ENCODE measurements at regions not wholly inside any gene's neighbourhood (a gene's known extent, or its start where the extent isn't known, plus 50 kb on each side); places are given as distances from the start of the nearest gene placed in this dataset.
"Not testable (repeated sequence)": the region's sequence is repeated elsewhere in the genome, so short reads cannot be mapped to it uniquely, and the experiment has no call there.

- H3K79me2 ChIP-seq (ENCODE audit: control insufficient read depth, insufficient read depth, low read length) = no peaks in the 10 kb centered on the region
- WGBS (ENCODE audit: extremely low coverage, insufficient coverage, low lambda C conversion rate) = no CpG with 5 or more reads among the region's 2 CpGs
- H3K4ac ChIP-seq (ENCODE audit: low read depth, low read length) = no peak overlapping the region
- no peak overlapping the region for H4K8ac ChIP-seq (ENCODE audit: low read depth, low read length)
- H3K36me3 ChIP-seq (ENCODE audit: control insufficient read depth, insufficient read depth, low read length) = no peaks in the 10 kb centered on the region
- no peak for DNase-seq
- H2BK15ac ChIP-seq (replicated peaks; ENCODE audit: low read depth) = no peak overlapping the region
- no peak overlapping the region for H2BK5ac ChIP-seq (ENCODE audit: low read length)
- no peak overlapping the region for H3K4me2 ChIP-seq (ENCODE audit: low read length)
- H3K79me1 ChIP-seq (ENCODE audit: low read length) = no peaks in the 10 kb centered on the region
- no peak overlapping the region for H3K27ac ChIP-seq (ENCODE audit: low read depth, low read length)
- H3K27me3 ChIP-seq (ENCODE audit: insufficient read depth, low read length, poor library complexity) = no peaks in the 10 kb centered on the region
- no peak overlapping the region for H3K23ac ChIP-seq (ENCODE audit: low read length)
- no peak overlapping the region for H3K18ac ChIP-seq (ENCODE audit: low read length)
- no peaks in the 10 kb centered on the region for H3K4me1 ChIP-seq (ENCODE audit: control insufficient read depth, low read depth, low read length)
- no peak overlapping the region for H2AK5ac ChIP-seq (ENCODE audit: low read length)
- H4K5ac ChIP-seq (ENCODE audit: low read length) = no peak overlapping the region
- H3K4me3 ChIP-seq (ENCODE audit: low read length) = no peak overlapping the region
- H3K56ac ChIP-seq (ENCODE audit: low read length) = no peak overlapping the region
- H3K9ac ChIP-seq (ENCODE audit: low read length) = no peak overlapping the region
- no peak overlapping the region for H2BK120ac ChIP-seq (ENCODE audit: low read depth, low read length)
Observed at GRCh38 chr6:137283080-137283479, 63.9 kb upstream of the IFNGR1 start.

- no peak overlapping the region for H2BK120ac ChIP-seq (ENCODE audit: low read depth, low read length)
- no peak overlapping the region for H4K8ac ChIP-seq (ENCODE audit: low read depth, low read length)
- H3K36me3 ChIP-seq (ENCODE audit: control insufficient read depth, insufficient read depth, low read length) = no peaks in the 10 kb centered on the region
- no peaks in the 10 kb centered on the region for H3K4me1 ChIP-seq (ENCODE audit: control insufficient read depth, low read depth, low read length)
- no peaks in the 10 kb centered on the region for H3K79me1 ChIP-seq (ENCODE audit: low read length)
- H3K4me2 ChIP-seq (ENCODE audit: low read length) = no peak overlapping the region
- no CpG with 5 or more reads among the region's 8 CpGs for WGBS (ENCODE audit: extremely low coverage, insufficient coverage, low lambda C conversion rate)
- H3K56ac ChIP-seq (ENCODE audit: low read length) = no peak overlapping the region
- H3K27ac ChIP-seq (ENCODE audit: low read depth, low read length) = no peak overlapping the region
- H3K9ac ChIP-seq (ENCODE audit: low read length) = no peak overlapping the region
- no peaks in the 10 kb centered on the region for H3K27me3 ChIP-seq (ENCODE audit: insufficient read depth, low read length, poor library complexity)
- H3K4me3 ChIP-seq (ENCODE audit: low read length) = no peak overlapping the region
- H3K4ac ChIP-seq (ENCODE audit: low read depth, low read length) = no peak overlapping the region
- no peak overlapping the region for H4K5ac ChIP-seq (ENCODE audit: low read length)
- no peak for DNase-seq
- no peak overlapping the region for H3K23ac ChIP-seq (ENCODE audit: low read length)
- H2BK15ac ChIP-seq (replicated peaks; ENCODE audit: low read depth) = no peak overlapping the region
- no peaks in the 10 kb centered on the region for H3K79me2 ChIP-seq (ENCODE audit: control insufficient read depth, insufficient read depth, low read length)
- no peak overlapping the region for H2AK5ac ChIP-seq (ENCODE audit: low read length)
- no peak overlapping the region for H3K18ac ChIP-seq (ENCODE audit: low read length)
- H2BK5ac ChIP-seq (ENCODE audit: low read length) = no peak overlapping the region
Observed at GRCh38 chr6:137282254-137282653, 63.1 kb upstream of the IFNGR1 start.

GRCh38 chr6:137279279-137279678 is 60.1 kb upstream of the IFNGR1 start:
- H3K4me3 ChIP-seq (ENCODE audit: low read length); H3K4me2 ChIP-seq (ENCODE audit: low read length); H3K27ac ChIP-seq (ENCODE audit: low read depth, low read length); H3K56ac ChIP-seq (ENCODE audit: low read length); H3K18ac ChIP-seq (ENCODE audit: low read length); H3K27me3 ChIP-seq (ENCODE audit: insufficient read depth, low read length, poor library complexity); H3K9ac ChIP-seq (ENCODE audit: low read length); H3K4ac ChIP-seq (ENCODE audit: low read depth, low read length); H2BK15ac ChIP-seq (replicated peaks; ENCODE audit: low read depth); H4K8ac ChIP-seq (ENCODE audit: low read depth, low read length); H2BK5ac ChIP-seq (ENCODE audit: low read length); DNase-seq; H3K79me1 ChIP-seq (ENCODE audit: low read length); H2AK5ac ChIP-seq (ENCODE audit: low read length); H3K79me2 ChIP-seq (ENCODE audit: control insufficient read depth, insufficient read depth, low read length); H4K5ac ChIP-seq (ENCODE audit: low read length); H3K23ac ChIP-seq (ENCODE audit: low read length); H3K36me3 ChIP-seq (ENCODE audit: control insufficient read depth, insufficient read depth, low read length); H2BK120ac ChIP-seq (ENCODE audit: low read depth, low read length); H3K4me1 ChIP-seq (ENCODE audit: control insufficient read depth, low read depth, low read length): not testable (repeated sequence)
- no CpG with 5 or more reads among the region's 4 CpGs for WGBS (ENCODE audit: extremely low coverage, insufficient coverage, low lambda C conversion rate)

GRCh38 chr6:137277971-137278637 is 58.9 kb upstream of the IFNGR1 start:
- no peak overlapping the region for H3K23ac ChIP-seq (ENCODE audit: low read length)
- H3K18ac ChIP-seq (ENCODE audit: low read length) = no peak overlapping the region
- no CpG with 5 or more reads among the region's 14 CpGs for WGBS (ENCODE audit: extremely low coverage, insufficient coverage, low lambda C conversion rate)
- H3K4ac ChIP-seq (ENCODE audit: low read depth, low read length) = no peak overlapping the region
- no peaks in the 10 kb centered on the region for H3K4me1 ChIP-seq (ENCODE audit: control insufficient read depth, low read depth, low read length)
- H4K5ac ChIP-seq (ENCODE audit: low read length) = no peak overlapping the region
- H3K56ac ChIP-seq (ENCODE audit: low read length) = no peak overlapping the region
- H3K79me1 ChIP-seq (ENCODE audit: low read length) = no peaks in the 10 kb centered on the region
- peak; percentile 95 for DNase-seq
- H3K4me3 ChIP-seq (ENCODE audit: low read length) = no peak overlapping the region
- no peak overlapping the region for H2BK120ac ChIP-seq (ENCODE audit: low read depth, low read length)
- no peaks in the 10 kb centered on the region for H3K36me3 ChIP-seq (ENCODE audit: control insufficient read depth, insufficient read depth, low read length)
- H2AK5ac ChIP-seq (ENCODE audit: low read length) = no peak overlapping the region
- no peak overlapping the region for H3K4me2 ChIP-seq (ENCODE audit: low read length)
- H2BK15ac ChIP-seq (replicated peaks; ENCODE audit: low read depth) = no peak overlapping the region
- H3K27me3 ChIP-seq (ENCODE audit: insufficient read depth, low read length, poor library complexity) = no peaks in the 10 kb centered on the region
- no peaks in the 10 kb centered on the region for H3K79me2 ChIP-seq (ENCODE audit: control insufficient read depth, insufficient read depth, low read length)
- no peak overlapping the region for H3K9ac ChIP-seq (ENCODE audit: low read length)
- no peak overlapping the region for H2BK5ac ChIP-seq (ENCODE audit: low read length)
- H3K27ac ChIP-seq (ENCODE audit: low read depth, low read length) = no peak overlapping the region
- no peak overlapping the region for H4K8ac ChIP-seq (ENCODE audit: low read depth, low read length)

DNA sequence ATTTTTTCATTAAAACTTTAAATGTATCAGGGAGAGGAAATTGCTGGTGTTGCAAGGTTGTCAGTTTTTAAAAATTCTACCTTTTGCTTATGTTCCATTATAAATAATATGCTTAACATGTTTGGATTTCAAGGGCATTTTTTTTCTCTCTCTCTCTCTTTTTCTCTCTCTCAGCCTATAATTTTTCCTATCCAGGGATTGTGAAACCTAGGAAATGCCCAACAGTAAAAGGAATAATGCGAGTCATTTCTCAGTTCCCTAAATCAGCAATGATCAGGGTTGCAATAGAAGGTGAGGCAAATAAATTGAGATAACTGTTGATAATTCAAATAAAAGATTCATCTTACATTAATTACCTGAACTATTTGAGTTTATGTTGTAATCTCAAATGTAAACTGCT is 53.2 kb upstream of the IFNGR1 start:
- Histone ChIP-seq H3K56ac (ENCODE audit: low read length) (no peak overlapping the region), H3K36me3 (ENCODE audit: control insufficient read depth, insufficient read depth, low read length) (no peaks in the 10 kb centered on the region), H2AK5ac (ENCODE audit: low read length) (no peak overlapping the region), H2BK15ac (replicated peaks; ENCODE audit: low read depth) (no peak overlapping the region), H3K27ac (ENCODE audit: low read depth, low read length) (no peak overlapping the region), H3K9ac (ENCODE audit: low read length) (no peak overlapping the region), H4K8ac (ENCODE audit: low read depth, low read length) (no peak overlapping the region), H3K23ac (ENCODE audit: low read length) (no peak overlapping the region), H3K4me3 (ENCODE audit: low read length) (no peak overlapping the region), H3K4ac (ENCODE audit: low read depth, low read length) (no peak overlapping the region), H2BK5ac (ENCODE audit: low read length) (no peak overlapping the region), H3K27me3 (ENCODE audit: insufficient read depth, low read length, poor library complexity) (no peaks in the 10 kb centered on the region), H3K4me1 (ENCODE audit: control insufficient read depth, low read depth, low read length) (no peaks in the 10 kb centered on the region), H2BK120ac (ENCODE audit: low read depth, low read length) (no peak overlapping the region), H4K5ac (ENCODE audit: low read length) (no peak overlapping the region), H3K79me2 (ENCODE audit: control insufficient read depth, insufficient read depth, low read length) (no peaks in the 10 kb centered on the region), H3K18ac (ENCODE audit: low read length) (no peak overlapping the region), H3K4me2 (ENCODE audit: low read length) (no peak overlapping the region), H3K79me1 (ENCODE audit: low read length) (no peaks in the 10 kb centered on the region)
- no CpG with 5 or more reads among the region's 1 CpG for WGBS (ENCODE audit: extremely low coverage, insufficient coverage, low lambda C conversion rate)
- DNase-seq = no peak

Data from mesendoderm (in vitro differentiated cells).